ENCODE measurements at regions not wholly inside any gene's neighbourhood (a gene's known extent, or its start where the extent isn't known, plus 50 kb on each side); places are given as distances from the start of the nearest gene placed in this dataset.

DNA sequence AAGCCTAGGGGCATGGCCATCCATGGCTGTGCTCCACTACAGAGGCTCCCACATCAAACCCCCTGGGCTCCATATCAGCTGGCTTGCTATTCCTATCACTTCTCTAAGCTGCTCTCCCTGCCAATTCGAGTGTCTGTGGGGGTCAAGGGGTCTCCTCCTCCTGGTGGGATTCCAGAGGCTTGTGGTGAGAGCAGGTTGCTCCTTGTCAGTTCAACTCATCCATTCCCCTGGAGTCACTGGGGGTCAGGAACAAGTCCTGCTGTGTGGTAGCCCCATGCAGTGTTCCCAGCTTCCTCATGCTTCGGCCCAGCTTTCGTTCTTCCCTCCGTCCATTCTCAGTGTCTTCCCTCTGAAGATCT lies 86.6 kb upstream of the UNC5B start:
- no peak for DNase-seq
- H3K9me3 ChIP-seq, result no peaks in the 10 kb centered on the region
- peaks cover 5% of the 10 kb centered on the region; the same call in 1 of the 2 replicates for H3K27me3 ChIP-seq

DNA sequence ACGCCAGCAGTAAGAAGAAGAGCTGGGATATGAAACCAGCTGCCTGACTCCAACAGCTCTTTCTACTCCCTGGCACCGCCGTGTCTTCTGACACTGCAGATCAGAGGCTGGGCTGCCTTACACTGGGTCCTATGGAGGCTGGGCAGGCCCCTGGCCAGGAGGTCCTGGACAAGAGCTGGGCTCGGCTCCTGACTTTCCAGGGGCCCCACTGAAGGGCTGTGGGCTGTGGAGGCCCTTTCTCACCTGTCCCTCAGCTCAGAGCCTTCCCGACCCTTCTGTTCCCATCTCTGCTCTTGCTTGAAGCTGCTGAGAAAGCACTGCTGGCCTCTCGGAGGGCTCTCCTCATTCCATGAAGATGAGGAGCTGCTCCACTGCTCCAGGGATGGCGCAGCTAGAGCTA lies 85.9 kb upstream of the UNC5B start:
- Histone ChIP-seq H3K9me3 (no peaks in the 10 kb centered on the region), H3K27me3 (peaks cover 6% of the 10 kb centered on the region; the same call in 1 of the 2 replicates), H3K36me3 (no peaks in the 10 kb centered on the region), H3K4me3 (no peak overlapping the region)
- DNase-seq, result no peak

More for the DNA sequence above, 86.6 kb upstream of the UNC5B start:
- H3K36me3 ChIP-seq, result no peaks in the 10 kb centered on the region
- no peak overlapping the region for H3K4me3 ChIP-seq

DNA sequence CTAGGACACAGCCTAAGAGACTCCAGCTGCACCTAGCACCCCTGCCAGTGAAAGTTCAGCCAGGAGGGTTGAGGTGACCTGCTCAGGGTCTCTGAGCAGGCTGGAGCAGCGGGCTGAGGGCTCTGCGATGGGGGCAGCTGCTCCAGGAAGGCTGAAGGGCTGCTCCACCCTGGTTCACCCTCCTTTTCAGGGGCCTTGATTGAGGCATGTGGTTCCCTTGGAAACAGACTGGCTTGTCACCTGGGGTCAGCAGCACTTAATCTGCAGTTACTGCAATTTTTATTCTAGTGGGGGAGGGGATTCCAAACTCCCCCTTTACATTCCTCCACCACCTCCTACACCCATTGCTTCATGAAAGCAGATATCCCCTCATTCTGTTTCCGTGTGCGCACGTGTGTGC lies 85.3 kb upstream of the UNC5B start:
- Histone ChIP-seq H3K9me3 (no peaks in the 10 kb centered on the region), H3K4me3 (no peak overlapping the region), H3K27me3 (peaks cover 6% of the 10 kb centered on the region; the same call in 1 of the 2 replicates), H3K36me3 (no peaks in the 10 kb centered on the region)
- no peak for DNase-seq

DNA sequence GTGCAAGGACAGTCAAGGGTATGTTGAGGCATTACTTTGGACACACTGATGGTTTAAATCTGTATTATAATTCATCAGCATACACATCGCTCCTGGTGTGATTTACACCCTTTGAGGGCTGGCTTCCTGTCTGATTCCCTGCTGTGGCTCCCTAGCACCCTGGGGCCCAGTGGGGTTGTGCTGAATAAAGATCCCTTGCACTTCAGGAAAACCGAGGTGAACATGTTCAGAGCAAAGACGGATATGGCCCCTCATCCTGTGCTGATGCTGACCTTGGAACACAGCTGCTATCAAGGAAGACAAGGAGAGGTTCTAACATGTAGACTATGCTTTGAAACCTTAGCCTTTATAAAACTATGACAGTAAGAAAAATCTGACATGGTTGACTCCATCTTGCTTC lies 84.6 kb upstream of the UNC5B start:
- Histone ChIP-seq H3K27me3 (0 out of 2 replicates have a peak, but pooled peaks cover 5% of the 10 kb centered on the region), H3K9me3 (no peaks in the 10 kb centered on the region), H3K36me3 (no peaks in the 10 kb centered on the region), H3K4me3 (no peak overlapping the region)
- no peak for DNase-seq

DNA sequence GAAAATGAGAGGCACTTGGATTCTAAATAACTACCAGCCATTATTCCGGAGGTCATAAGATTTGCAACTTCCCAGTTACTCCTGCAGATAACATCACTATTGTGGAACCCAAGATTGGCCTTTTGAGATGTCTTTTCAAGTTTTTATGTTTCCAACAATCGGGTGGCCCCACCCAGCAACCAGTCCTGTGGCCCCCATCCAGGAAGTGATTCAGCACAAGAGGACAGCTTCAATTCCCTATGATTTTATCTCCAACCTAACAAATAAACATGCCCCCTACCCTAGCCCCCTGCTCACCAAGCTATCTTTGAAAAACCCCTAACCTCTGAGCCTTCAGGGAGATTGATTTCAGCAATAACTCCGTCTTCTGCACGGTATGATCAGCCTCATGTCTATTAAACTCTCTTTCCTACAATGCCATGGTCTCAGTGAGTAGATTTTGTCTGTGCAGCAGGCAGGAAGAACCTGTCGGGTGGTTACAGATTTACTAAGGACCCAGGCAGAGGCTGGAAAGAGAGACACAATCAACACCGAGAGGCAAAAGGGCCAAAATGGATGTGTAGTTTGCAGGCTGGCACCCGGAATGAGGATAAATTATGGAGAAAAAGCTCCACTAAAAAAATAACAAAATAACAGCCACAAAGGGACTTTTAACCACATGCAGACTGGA lies 83.9 kb upstream of the UNC5B start:
- no peaks in the 10 kb centered on the region for H3K9me3 ChIP-seq
- H3K27me3 ChIP-seq, result 0 out of 2 replicates have a peak, but pooled peaks cover 3% of the 10 kb centered on the region
- DNase-seq, result peak; percentile 23
- no peaks in the 10 kb centered on the region for H3K36me3 ChIP-seq
- H3K4me3 ChIP-seq, result no peak overlapping the region

DNA sequence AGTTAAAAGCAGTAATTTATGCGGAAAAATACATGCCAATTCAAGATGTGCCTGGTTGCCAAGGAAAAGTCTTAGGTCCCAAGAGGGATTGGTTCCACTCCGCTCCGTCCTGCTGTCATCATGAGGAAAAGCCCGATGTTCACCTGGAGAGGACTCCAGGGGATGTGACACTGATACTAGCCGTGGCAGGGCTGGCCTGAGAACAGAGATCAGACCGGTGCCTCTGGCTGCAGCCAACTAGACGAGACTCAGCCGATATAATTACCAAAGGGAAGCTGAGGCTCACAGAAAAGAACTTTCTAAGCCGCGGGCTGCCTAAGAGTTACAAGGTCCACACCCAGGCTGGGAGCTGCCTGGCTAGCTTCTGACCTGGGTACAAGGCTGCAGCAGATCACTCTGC lies 81.3 kb upstream of the UNC5B start:
- H3K4me3 ChIP-seq, result no peak overlapping the region

DNA sequence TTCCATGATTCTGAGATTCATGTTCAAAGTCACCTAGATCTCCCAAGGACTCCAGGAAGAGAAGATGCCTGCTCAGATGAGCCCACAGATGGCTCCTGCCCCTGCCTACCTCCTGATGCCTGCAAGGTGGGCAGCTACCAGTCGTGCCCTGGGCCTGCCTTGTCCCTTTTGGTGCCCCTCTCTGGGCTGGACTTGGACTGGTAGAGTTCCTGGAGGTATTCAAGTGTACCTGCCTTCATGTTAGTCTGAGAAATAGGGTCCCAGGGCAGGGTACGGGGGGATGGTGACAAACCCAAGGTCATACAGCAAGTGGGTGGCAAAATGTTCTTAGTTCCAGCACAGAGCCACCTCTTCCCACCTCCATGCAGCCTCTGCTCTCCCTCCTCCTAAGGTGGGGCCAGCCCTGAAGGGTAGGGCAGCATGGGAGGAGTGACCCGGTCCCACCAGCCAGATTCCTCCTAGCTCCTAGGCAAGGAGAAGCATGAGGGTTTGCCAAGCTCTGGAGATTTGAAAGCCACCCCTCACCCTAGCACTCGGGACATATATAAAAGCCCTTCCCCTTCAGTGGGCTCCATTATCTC lies 80.8 kb upstream of the UNC5B start:
- Histone ChIP-seq H3K4me3 (no peak overlapping the region), H3K36me3 (no peaks in the 10 kb centered on the region), H3K27me3 (0 out of 2 replicates have a peak, but pooled peaks cover 3% of the 10 kb centered on the region), H3K9me3 (no peaks in the 10 kb centered on the region)
- DNase-seq, result no peak

More for the DNA sequence above, 81.3 kb upstream of the UNC5B start:
- Histone ChIP-seq H3K36me3 (no peaks in the 10 kb centered on the region), H3K9me3 (no peaks in the 10 kb centered on the region), H3K27me3 (0 out of 2 replicates have a peak, but pooled peaks cover 3% of the 10 kb centered on the region)
- no peak for DNase-seq

DNA sequence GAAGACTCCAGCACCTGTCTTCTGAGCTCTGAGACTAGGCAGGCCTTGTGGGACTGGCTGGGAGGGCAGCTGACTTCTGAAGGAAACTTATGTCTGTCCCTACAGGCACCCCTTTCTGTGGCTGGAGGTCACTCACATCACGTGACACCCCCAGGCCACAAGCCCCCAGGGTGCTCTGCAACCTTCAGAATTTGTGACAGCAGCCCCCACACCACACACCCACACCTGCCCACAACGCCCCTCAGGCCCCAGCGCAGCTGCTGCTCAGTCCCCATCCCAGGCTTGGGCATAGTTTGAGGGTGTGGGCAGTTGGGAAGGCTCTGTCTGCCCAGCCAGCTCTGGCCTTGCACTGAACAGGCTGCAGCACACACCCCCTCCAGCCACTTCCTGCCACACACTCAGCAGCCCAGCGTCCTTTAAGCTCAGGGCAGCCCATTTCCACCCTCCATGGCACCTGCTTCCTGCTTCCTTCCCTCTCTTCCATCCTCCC lies 80.0 kb upstream of the UNC5B start:
- Histone ChIP-seq H3K27me3 (0 out of 2 replicates have a peak, but pooled peaks cover 3% of the 10 kb centered on the region), H3K4me3 (no peak overlapping the region), H3K9me3 (no peaks in the 10 kb centered on the region), H3K36me3 (no peaks in the 10 kb centered on the region)
- DNase-seq, result no peak

DNA sequence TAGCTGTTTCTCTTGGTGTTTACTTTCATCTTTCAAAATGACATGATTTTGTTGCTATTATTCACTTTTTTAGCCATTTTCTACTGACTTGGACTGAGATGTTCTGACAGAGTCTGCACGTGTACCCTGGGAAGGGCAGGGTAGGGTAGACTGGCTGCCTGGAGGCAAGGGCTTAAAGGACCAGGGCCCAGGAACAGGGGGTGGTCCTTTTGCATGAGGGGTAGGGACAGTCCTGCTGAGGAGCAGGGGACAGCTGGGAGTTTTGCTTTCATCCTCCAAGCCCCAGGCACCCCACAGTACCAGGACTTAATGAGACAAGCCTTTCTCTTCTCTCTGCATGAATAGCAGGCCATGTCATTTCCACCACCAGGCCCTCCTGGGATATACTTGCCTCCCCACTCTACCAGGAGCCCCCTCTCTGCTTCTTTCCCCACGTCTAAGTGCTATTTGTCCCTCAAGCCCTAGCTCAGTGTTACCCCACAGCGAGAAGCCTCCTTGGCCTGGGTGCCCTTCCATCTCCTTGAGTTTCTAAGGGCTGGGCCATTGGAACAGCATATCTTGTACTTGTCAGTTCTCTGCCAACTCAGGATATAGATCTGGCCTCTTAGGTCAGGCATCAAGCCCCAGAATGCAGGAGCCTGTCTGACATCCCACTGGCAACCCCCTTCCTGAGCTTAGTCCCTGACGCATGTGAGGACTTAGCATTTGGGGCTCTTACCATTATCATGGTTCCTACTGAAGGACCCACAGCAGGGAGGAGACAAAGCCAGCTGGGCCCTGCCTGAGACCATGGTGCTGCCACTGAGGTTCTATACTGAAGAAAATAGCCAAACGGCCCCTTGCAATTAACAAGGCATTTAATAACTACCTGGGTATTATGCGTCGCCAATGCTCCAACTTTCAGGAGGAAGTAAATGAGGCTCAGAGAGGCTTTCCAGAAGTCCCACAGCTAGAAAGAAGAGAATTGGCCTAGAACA lies 78.4 kb upstream of the UNC5B start:
- no peak for DNase-seq
- 0 out of 2 replicates have a peak, but pooled peaks cover 3% of the 10 kb centered on the region for H3K27me3 ChIP-seq
- no peaks in the 10 kb centered on the region for H3K9me3 ChIP-seq
- H3K36me3 ChIP-seq, result no peaks in the 10 kb centered on the region
- no peak overlapping the region for H3K4me3 ChIP-seq

DNA sequence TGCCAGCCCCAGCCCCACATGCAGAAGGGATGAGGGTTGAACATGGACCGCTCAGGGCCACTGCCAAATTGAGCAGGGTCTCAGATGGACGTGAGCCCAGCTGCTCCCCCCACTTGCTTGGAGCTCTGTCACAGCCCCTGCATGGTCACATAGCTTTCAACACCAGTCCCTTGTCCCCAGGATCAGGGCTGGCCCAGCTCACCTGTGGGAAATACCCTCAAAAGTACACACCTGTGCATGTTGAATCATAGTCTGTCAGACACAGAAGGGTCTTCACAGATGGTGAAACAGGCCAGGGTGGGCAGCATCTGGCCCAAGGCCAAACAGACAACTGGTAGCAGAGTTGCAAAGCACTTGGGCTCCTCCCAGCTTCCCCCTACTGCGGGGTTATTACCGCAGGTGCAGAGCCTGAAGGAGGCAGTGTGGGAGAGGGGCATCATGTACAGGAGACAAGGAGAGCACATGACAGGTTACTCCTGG lies 77.6 kb upstream of the UNC5B start:
- no peak overlapping the region for H3K4me3 ChIP-seq
- H3K27me3 ChIP-seq, result peaks cover 3% of the 10 kb centered on the region; the same call in 1 of the 2 replicates
- DNase-seq, result no peak
- H3K9me3 ChIP-seq, result no peaks in the 10 kb centered on the region
- no peaks in the 10 kb centered on the region for H3K36me3 ChIP-seq

DNA sequence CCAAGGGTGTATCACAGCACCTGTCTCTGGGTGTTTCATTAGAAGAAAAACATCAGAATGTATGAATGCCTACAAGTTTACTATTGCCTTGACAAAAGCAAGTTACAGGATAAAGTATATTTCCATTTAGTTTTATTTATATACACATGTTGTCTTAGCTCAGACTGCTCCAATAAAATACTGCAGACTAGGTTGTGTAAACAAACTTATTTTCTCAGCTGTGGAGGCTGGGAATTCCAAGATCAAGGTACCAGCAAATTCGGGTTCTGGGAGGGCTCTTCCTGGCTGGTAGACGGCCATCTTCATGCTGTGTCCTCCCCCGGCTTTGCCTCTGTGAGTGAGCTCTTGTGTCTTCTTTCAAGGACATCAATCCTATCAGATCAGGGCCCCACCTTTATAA lies 77.1 kb upstream of the UNC5B start:
- H3K9me3 ChIP-seq, result no peaks in the 10 kb centered on the region
- DNase-seq, result no peak
- no peaks in the 10 kb centered on the region for H3K36me3 ChIP-seq
- H3K4me3 ChIP-seq, result no peak overlapping the region
- peaks cover 4% of the 10 kb centered on the region; the same call in 1 of the 2 replicates for H3K27me3 ChIP-seq

DNA sequence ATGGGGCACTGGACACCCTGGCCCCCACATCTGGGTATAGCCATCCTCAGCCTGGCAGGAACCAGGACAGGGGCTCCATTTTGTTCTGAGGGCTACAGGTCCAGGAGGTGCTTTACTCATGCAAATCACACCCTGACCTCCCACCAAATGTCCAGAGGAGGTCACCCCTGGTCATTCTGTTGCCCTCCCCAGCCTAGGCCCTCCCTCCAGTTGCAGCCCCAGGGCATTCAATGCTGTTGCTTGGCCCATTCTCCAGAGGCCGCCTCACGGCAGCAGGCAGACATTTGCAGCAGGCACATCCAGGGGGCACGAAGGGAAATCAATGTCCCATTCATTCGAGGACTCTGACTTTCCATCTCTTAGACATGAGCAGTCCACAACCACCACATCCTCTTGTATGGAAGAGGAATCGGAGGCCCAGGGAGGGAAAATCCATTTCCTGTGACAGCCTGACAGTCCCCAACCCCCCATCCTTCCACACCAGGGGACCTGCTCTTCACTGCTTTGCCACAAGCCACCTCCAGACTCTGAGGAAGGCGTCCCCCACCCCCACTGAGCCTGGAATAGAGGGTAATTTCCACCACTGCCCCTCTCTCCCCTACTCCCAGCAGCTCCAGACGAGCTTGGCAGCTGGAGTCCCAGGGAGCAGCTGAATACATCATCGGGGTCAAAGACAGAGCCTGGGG lies 76.2 kb upstream of the UNC5B start:
- Histone ChIP-seq H3K9me3 (no peaks in the 10 kb centered on the region), H3K4me3 (no peak overlapping the region), H3K27me3 (peaks cover 2% of the 10 kb centered on the region; the same call in 1 of the 2 replicates), H3K36me3 (no peaks in the 10 kb centered on the region)
- DNase-seq, result no peak

DNA sequence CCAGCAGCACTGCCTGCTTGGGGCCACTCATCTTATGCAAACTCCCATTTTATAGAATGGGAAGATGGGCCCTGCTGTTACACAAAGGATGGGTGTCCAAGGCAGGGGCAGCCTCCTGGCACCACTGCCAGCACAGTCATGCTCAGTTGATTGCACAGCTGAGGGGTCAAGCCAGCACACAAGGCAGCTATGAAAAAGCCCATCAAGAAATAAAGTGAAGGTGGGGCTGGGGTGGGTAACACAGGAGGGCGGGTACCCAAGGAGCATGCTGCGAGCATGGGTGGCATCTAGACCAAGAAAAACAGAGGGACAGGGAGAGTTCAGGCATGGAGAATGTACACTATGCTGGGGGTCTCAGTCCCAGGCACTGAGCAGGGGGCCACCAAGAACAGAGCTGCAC lies 74.7 kb upstream of the UNC5B start:
- no peaks in the 10 kb centered on the region for H3K9me3 ChIP-seq
- peaks cover 2% of the 10 kb centered on the region; the same call in 1 of the 2 replicates for H3K27me3 ChIP-seq
- no peak for DNase-seq
- no peaks in the 10 kb centered on the region for H3K36me3 ChIP-seq
- no peak overlapping the region for H3K4me3 ChIP-seq

DNA sequence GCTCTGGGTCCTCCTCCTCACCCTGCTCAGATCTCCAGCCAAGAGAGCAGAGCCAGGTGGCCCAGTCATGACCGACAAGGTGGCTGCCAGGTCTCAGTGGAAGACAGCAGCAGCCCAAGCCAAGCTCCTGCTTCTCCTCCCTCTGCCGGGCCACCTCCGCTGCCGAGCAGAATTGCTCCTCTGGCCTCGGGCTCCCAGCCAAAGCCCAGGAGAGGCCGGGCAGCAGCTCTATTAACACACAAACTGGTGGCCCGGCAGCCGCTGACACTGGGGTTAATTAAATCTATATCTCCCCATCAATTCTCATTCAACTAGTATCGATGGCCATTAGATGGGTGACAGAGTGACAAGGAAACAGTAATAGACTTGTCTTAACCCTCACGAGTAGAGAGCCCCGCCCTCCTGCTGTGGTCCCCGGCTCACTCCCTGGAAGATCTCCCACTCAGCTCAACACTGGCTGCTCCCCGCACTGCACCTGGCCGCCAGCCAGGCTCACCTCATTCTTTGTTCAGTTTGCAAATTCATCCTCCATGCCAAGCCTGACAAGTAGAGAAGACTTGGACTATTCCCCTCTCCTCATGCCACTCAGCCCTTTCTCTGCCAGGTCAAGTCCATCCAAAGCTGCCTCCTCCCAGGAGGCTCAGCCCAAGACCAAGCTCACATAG lies 74.1 kb upstream of the UNC5B start:
- no peak overlapping the region for H3K4me3 ChIP-seq
- peaks cover 2% of the 10 kb centered on the region; the same call in 1 of the 2 replicates for H3K27me3 ChIP-seq
- DNase-seq, result peak; percentile 43
- H3K36me3 ChIP-seq, result no peaks in the 10 kb centered on the region
- H3K9me3 ChIP-seq, result no peaks in the 10 kb centered on the region

DNA sequence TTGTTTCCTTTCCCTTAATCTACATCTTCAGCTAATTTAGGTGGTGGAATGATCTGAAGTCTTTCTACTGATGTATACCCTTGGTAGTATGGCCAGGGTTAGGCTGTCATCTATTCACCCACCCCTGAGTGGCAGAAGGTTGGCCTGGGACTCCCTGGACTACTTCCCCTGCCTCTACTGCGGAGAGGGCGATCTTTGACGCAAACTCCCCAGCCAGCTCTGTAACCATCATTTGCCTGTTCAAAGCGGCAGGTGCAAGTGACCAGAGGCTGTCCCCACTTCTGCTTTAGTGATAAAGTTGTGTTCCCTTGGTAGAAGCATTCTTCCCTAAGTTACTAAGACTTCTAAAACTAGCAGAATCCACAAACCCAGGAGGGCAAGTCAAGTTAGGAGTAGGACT lies 70.8 kb upstream of the UNC5B start:
- Histone ChIP-seq H3K27me3 (peaks cover 2% of the 10 kb centered on the region; the same call in 1 of the 2 replicates), H3K36me3 (no peaks in the 10 kb centered on the region), H3K9me3 (no peaks in the 10 kb centered on the region), H3K4me3 (no peak overlapping the region)
- no peak for DNase-seq

DNA sequence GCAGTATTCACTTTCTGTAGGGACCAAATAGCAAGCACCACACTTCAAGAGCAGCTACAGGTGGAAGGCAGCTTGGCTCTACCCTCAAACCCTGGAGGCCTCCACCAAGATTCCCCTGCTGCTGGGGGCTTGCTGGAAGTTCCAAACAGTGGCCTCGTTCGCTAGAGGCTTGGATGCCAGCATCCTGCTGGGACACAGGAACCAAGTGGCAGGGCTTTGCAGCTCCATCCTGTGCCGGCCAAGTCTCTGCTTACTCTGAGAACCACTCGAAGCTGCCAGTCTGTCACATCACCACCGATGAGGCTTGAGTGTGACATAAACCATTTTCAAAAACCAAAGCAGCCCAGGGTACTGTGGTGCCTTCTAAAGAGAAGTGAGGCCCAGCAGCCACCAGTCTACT lies 69.2 kb upstream of the UNC5B start:
- Histone ChIP-seq H3K9me3 (no peaks in the 10 kb centered on the region), H3K27me3 (peaks cover 2% of the 10 kb centered on the region; the same call in 1 of the 2 replicates), H3K36me3 (no peaks in the 10 kb centered on the region), H3K4me3 (no peak overlapping the region)
- DNase-seq, result no peak
